ENCODE measurements at regions not wholly inside any gene's neighbourhood (a gene's known extent, or its start where the extent isn't known, plus 50 kb on each side); places are given as distances from the start of the nearest gene placed in this dataset.

GRCh38 chr4:3823496-3824341, 57.5 kb downstream of the ADRA2C start:
- TF ChIP-seq ESRRG (CRISPR knock-in tag; IDR thresholded peaks at IDR 0.05) (no peak), RARB (CRISPR knock-in tag; IDR thresholded peaks at IDR 0.05) (no peak), ZFP30 (CRISPR knock-in tag; IDR thresholded peaks at IDR 0.05) (no peak)
